ENCODE measurements at regions not wholly inside any gene's neighbourhood (a gene's known extent, or its start where the extent isn't known, plus 50 kb on each side); places are given as distances from the start of the nearest gene placed in this dataset.

GRCh38 chr6:104344223-104344622, 515.5 kb downstream of the HACE1 start:
- Histone ChIP-seq H2AFZ (ENCODE audit: low read length) (no peak overlapping the region), H3K4me2 (ENCODE audit: low read depth, low read length) (no peak overlapping the region), H3K27ac (ENCODE audit: extremely low read length, insufficient read depth, low read length) (no peak overlapping the region), H3K27me3 (ENCODE audit: control insufficient read depth in 1 of 2, insufficient read depth in 2 of 2, low read length in 2 of 2) (no peaks in the 10 kb centered on the region), H3K4me3 (replicated peaks in 1 of 3; ENCODE audit: insufficient read depth in 1 of 3, low read depth in 2 of 3, low read length in 3 of 3) (no peak overlapping the region), H3K4me1 (ENCODE audit: insufficient read depth, low read length) (no peaks in the 10 kb centered on the region), H3K36me3 (replicated peaks in 1 of 2; ENCODE audit: control insufficient read depth in 1 of 2, insufficient read depth in 2 of 2, low read length in 2 of 2) (no peaks in the 10 kb centered on the region), H3K9ac (ENCODE audit: insufficient read depth, low read depth, low read length) (no peak overlapping the region), H3K79me2 (ENCODE audit: insufficient read depth, low read length) (no peaks in the 10 kb centered on the region), H3K9me3 (ENCODE audit: low read length) (peaks cover 15% of the 10 kb centered on the region), H4K20me1 (ENCODE audit: insufficient read depth, low read length) (no peaks in the 10 kb centered on the region)
- ChIA-PET POLR2A (no interaction called here), CTCF (ENCODE audit: low intra/inter-chr PET ratio, low total read pairs) (no interaction called here)
- no peak for DNase-seq (ENCODE audit: low spot score)
- intact Hi-C loops (cut with micrococcal nuclease; ENCODE audit: unreplicated experiment), result no loop called here
- BruUV-seq (replicated peaks), result no TSS peak
- in situ Hi-C loops (cut with HindIII; ENCODE audit: extremely low pct_ligation_motif_present, low pct_unique_long_range_greater_than_20kb), result no loop called here
- ATAC-seq, result no peak
- WGBS (ENCODE audit: low lambda C conversion rate), result 0% methylated on average over 2 of the region's 2 CpGs
- no peak for FAIRE-seq
- TF ChIP-seq ZNF781 (CRISPR knock-in tag; IDR thresholded peaks at IDR 0.05; ENCODE audit: borderline replicate concordance, not compliant biosample characterization), result no peak
- TF ChIP-seq ZNF546 (CRISPR knock-in tag; conservative IDR thresholded peaks at IDR 0.05), result no peak
- TF ChIP-seq HMGXB4 (CRISPR knock-in tag; IDR thresholded peaks at IDR 0.05; ENCODE audit: borderline replicate concordance in 1 of 2, low read depth in 1 of 2), result no peak
- no peak for TF ChIP-seq ARNT2 (CRISPR knock-in tag; IDR thresholded peaks at IDR 0.05; ENCODE audit: low read depth)
- no peak for TF ChIP-seq ZNF460 (CRISPR knock-in tag; IDR thresholded peaks at IDR 0.05; ENCODE audit: borderline replicate concordance)
- no peak for TF ChIP-seq RCOR2 (CRISPR knock-in tag; IDR thresholded peaks at IDR 0.05)
- TF ChIP-seq MYPOP (CRISPR knock-in tag; IDR thresholded peaks at IDR 0.05), result no peak
- TF ChIP-seq NR2F1 (CRISPR knock-in tag; IDR thresholded peaks at IDR 0.05), result no peak
- TF ChIP-seq PBX2 (CRISPR knock-in tag; IDR thresholded peaks at IDR 0.05), result no peak
- no peak for TF ChIP-seq ZFP37 (CRISPR knock-in tag; IDR thresholded peaks at IDR 0.05; ENCODE audit: borderline replicate concordance)
- TF ChIP-seq ZFP36L2 (CRISPR knock-in tag; IDR thresholded peaks at IDR 0.05), result no peak
- TF ChIP-seq ZNF784 (CRISPR knock-in tag; IDR thresholded peaks at IDR 0.05; ENCODE audit: borderline replicate concordance), result no peak
- TF ChIP-seq RNF2 (conservative IDR thresholded peaks at IDR 0.05; ENCODE audit: low read depth), result no peak
- TF ChIP-seq CREB3 (CRISPR knock-in tag; IDR thresholded peaks at IDR 0.05), result no peak

Data from HepG2 (cell line).